H1 (cell line): ENCODE measurements at regions not wholly inside any gene's neighbourhood (a gene's known extent, or its start where the extent isn't known, plus 50 kb on each side); places are given as distances from the start of the nearest gene placed in this dataset.

Experiments used
- CTBP2 ChIP-seq: IDR thresholded peaks from 2 replicates; pipeline ENCODE4 v1.7.0; 2011; ENCODE audit warnings: borderline replicate concordance, mild to moderate bottlenecking, moderate library complexity, mixed read lengths, low read length; ENCODE audit not compliant: insufficient read depth, insufficient read length
- KDM5A ChIP-seq: fragments of 200-600 bp; IDR thresholded peaks from 2 replicates; pipeline ENCODE4 v1.7.1; 2012; ENCODE audit warnings: mild to moderate bottlenecking, low read length, inconsistent platforms, mixed read lengths
- RFX5 ChIP-seq: IDR thresholded peaks from 2 replicates; pipeline ENCODE4 v1.6.1; 2011; ENCODE audit warnings: low read depth, low read length, improper control_type of control experiment, borderline replicate concordance
- TAF1 ChIP-seq: IDR thresholded peaks from 2 replicates; pipeline ENCODE4 v1.6.1; 2011; ENCODE audit warnings: mild to moderate bottlenecking, low read depth, low read length
- TF ChIP-seq, protein P1 (sequence below): fragments of 300-600 bp; sonication (generic); IDR thresholded peaks from 2 replicates; pipeline ENCODE4 v1.7.1; 2012; ENCODE audit warnings: low read length, moderate library complexity, mild to moderate bottlenecking, inconsistent platforms; ENCODE audit not compliant: insufficient replicate concordance
- TF ChIP-seq, protein P2 (sequence below): IDR thresholded peaks from 2 replicates; pipeline ENCODE4 v1.6.1; 2012; ENCODE audit warnings: inconsistent platforms

DNA sequence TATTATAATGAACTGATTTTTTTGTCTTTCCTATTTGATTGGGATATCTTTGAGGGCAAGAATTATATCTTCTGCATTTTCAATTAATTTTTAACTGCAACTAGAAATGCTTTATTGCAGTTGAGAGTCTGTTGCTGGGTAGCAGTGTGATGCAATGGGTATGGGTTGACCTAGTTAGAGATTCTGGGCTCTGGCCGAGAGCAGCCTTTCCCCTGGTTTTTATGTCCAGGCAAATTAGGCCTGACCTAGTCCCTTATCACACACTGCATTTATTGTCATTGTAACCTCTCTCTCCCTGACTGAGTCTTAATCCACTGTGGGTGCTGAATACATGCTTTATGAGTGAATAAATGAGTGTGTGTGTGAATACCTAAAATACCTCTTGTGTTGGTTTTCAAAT is 206.4 kb upstream of the PTGFR start (continued):
- TF ChIP-seq, protein P1, sequence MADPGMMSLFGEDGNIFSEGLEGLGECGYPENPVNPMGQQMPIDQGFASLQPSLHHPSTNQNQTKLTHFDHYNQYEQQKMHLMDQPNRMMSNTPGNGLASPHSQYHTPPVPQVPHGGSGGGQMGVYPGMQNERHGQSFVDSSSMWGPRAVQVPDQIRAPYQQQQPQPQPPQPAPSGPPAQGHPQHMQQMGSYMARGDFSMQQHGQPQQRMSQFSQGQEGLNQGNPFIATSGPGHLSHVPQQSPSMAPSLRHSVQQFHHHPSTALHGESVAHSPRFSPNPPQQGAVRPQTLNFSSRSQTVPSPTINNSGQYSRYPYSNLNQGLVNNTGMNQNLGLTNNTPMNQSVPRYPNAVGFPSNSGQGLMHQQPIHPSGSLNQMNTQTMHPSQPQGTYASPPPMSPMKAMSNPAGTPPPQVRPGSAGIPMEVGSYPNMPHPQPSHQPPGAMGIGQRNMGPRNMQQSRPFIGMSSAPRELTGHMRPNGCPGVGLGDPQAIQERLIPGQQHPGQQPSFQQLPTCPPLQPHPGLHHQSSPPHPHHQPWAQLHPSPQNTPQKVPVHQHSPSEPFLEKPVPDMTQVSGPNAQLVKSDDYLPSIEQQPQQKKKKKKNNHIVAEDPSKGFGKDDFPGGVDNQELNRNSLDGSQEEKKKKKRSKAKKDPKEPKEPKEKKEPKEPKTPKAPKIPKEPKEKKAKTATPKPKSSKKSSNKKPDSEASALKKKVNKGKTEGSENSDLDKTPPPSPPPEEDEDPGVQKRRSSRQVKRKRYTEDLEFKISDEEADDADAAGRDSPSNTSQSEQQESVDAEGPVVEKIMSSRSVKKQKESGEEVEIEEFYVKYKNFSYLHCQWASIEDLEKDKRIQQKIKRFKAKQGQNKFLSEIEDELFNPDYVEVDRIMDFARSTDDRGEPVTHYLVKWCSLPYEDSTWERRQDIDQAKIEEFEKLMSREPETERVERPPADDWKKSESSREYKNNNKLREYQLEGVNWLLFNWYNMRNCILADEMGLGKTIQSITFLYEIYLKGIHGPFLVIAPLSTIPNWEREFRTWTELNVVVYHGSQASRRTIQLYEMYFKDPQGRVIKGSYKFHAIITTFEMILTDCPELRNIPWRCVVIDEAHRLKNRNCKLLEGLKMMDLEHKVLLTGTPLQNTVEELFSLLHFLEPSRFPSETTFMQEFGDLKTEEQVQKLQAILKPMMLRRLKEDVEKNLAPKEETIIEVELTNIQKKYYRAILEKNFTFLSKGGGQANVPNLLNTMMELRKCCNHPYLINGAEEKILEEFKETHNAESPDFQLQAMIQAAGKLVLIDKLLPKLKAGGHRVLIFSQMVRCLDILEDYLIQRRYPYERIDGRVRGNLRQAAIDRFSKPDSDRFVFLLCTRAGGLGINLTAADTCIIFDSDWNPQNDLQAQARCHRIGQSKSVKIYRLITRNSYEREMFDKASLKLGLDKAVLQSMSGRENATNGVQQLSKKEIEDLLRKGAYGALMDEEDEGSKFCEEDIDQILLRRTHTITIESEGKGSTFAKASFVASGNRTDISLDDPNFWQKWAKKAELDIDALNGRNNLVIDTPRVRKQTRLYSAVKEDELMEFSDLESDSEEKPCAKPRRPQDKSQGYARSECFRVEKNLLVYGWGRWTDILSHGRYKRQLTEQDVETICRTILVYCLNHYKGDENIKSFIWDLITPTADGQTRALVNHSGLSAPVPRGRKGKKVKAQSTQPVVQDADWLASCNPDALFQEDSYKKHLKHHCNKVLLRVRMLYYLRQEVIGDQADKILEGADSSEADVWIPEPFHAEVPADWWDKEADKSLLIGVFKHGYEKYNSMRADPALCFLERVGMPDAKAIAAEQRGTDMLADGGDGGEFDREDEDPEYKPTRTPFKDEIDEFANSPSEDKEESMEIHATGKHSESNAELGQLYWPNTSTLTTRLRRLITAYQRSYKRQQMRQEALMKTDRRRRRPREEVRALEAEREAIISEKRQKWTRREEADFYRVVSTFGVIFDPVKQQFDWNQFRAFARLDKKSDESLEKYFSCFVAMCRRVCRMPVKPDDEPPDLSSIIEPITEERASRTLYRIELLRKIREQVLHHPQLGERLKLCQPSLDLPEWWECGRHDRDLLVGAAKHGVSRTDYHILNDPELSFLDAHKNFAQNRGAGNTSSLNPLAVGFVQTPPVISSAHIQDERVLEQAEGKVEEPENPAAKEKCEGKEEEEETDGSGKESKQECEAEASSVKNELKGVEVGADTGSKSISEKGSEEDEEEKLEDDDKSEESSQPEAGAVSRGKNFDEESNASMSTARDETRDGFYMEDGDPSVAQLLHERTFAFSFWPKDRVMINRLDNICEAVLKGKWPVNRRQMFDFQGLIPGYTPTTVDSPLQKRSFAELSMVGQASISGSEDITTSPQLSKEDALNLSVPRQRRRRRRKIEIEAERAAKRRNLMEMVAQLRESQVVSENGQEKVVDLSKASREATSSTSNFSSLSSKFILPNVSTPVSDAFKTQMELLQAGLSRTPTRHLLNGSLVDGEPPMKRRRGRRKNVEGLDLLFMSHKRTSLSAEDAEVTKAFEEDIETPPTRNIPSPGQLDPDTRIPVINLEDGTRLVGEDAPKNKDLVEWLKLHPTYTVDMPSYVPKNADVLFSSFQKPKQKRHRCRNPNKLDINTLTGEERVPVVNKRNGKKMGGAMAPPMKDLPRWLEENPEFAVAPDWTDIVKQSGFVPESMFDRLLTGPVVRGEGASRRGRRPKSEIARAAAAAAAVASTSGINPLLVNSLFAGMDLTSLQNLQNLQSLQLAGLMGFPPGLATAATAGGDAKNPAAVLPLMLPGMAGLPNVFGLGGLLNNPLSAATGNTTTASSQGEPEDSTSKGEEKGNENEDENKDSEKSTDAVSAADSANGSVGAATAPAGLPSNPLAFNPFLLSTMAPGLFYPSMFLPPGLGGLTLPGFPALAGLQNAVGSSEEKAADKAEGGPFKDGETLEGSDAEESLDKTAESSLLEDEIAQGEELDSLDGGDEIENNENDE = no peak
- TF ChIP-seq CTBP2 (no peak), TAF1 (no peak), RFX5 (no peak), KDM5A (no peak)
- TF ChIP-seq, protein P2, sequence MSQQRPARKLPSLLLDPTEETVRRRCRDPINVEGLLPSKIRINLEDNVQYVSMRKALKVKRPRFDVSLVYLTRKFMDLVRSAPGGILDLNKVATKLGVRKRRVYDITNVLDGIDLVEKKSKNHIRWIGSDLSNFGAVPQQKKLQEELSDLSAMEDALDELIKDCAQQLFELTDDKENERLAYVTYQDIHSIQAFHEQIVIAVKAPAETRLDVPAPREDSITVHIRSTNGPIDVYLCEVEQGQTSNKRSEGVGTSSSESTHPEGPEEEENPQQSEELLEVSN = no peak
